Fibroblast of pulmonary artery (primary cell): ENCODE measurements at regions not wholly inside any gene's neighbourhood (a gene's known extent, or its start where the extent isn't known, plus 50 kb on each side); places are given as distances from the start of the nearest gene placed in this dataset.

Source experiments
- DNase-seq: peaks from one replicate; pipeline ENCODE4 v3.0.0-alpha.2; 2010; ENCODE audit warnings: low read depth
- H3K4me3 ChIP-seq: replicated peaks from 2 replicates; pipeline ENCODE4 v1.5.1; 2011; ENCODE audit warnings: low read depth, mild to moderate bottlenecking, control low read depth, low read length, moderate library complexity
- CTCF ChIP-seq: IDR thresholded peaks from 2 replicates; pipeline ENCODE4 v1.5.1; 2011; ENCODE audit warnings: mild to moderate bottlenecking, control low read depth, low read length, inconsistent platforms; ENCODE audit errors: missing control alignments

GRCh38 chr2:224325941-224326340 is 76.0 kb downstream of the FAM124B start:
- no peak overlapping the region for H3K4me3 ChIP-seq
- DNase-seq: no peak
- no peak for TF ChIP-seq CTCF

GRCh38 chr2:224324604-224325003 is 77.3 kb downstream of the FAM124B start:
- TF ChIP-seq CTCF: no peak
- H3K4me3 ChIP-seq: no peak overlapping the region
- no peak for DNase-seq

- DNase-seq: no peak
These were observed 81.2 kb downstream of the FAM124B start for GRCh38 chr2:224320660-224321059.

GRCh38 chr2:224319750-224320149 is 82.2 kb downstream of the FAM124B start:
- no peak for TF ChIP-seq CTCF

More at GRCh38 chr2:224320660-224321059, 81.2 kb downstream of the FAM124B start:
- TF ChIP-seq CTCF: no peak
- H3K4me3 ChIP-seq: no peak overlapping the region

GRCh38 chr2:224312741-224313140 is 89.2 kb downstream of the FAM124B start:
- DNase-seq: no peak
- no peak for TF ChIP-seq CTCF
- H3K4me3 ChIP-seq: no peak overlapping the region

More at GRCh38 chr2:224319750-224320149, 82.2 kb downstream of the FAM124B start:
- no peak for DNase-seq
- no peak overlapping the region for H3K4me3 ChIP-seq

- TF ChIP-seq CTCF: no peak
- H3K4me3 ChIP-seq: no peak overlapping the region
- DNase-seq: no peak
These were observed 90.8 kb downstream of the FAM124B start for GRCh38 chr2:224310943-224311625.

- TF ChIP-seq CTCF: no peak
- peak; percentile 12 for DNase-seq
- no peak overlapping the region for H3K4me3 ChIP-seq
These were observed 92.7 kb downstream of the FAM124B start for GRCh38 chr2:224309176-224309575.
